ENCODE measurements at regions not wholly inside any gene's neighbourhood (a gene's known extent, or its start where the extent isn't known, plus 50 kb on each side); places are given as distances from the start of the nearest gene placed in this dataset.

- Histone ChIP-seq H3K27ac (ENCODE audit: low read depth, low read length) (no peak overlapping the region), H3K4me3 (ENCODE audit: extremely low read depth in 1 of 4, insufficient read depth in 2 of 4, low read depth in 3 of 4, low read length in 4 of 4) (no peak overlapping the region), H3K56ac (replicated peaks; ENCODE audit: insufficient read length, low read depth, low read length) (no peak overlapping the region), H3K27me3 (replicated peaks in 1 of 4; ENCODE audit: control insufficient read depth in 3 of 4, extremely low read depth in 1 of 4, insufficient read depth in 3 of 4, low read length in 3 of 4) (no peaks in the 10 kb centered on the region), H3K9ac (replicated peaks in 1 of 4; ENCODE audit: extremely low read depth in 1 of 4, low read depth in 3 of 4, low read length in 3 of 4) (no peak overlapping the region), H3K23me2 (ENCODE audit: low read depth, low read length) (no peaks in the 10 kb centered on the region), H2BK15ac (ENCODE audit: low read length) (no peak overlapping the region), H3K36me3 (ENCODE audit: control insufficient read depth in 2 of 4, insufficient read depth in 4 of 4, low read length in 3 of 4) (no peaks in the 10 kb centered on the region), H3K79me1 (ENCODE audit: low read depth, low read length) (no peaks in the 10 kb centered on the region), H4K8ac (ENCODE audit: extremely low read depth, insufficient read depth, low read length) (no peak overlapping the region), H2BK120ac (replicated peaks; ENCODE audit: low read depth, low read length) (no peak overlapping the region), H3K4me2 (ENCODE audit: insufficient read depth in 1 of 2, low read depth in 2 of 2, low read length in 2 of 2) (no peak overlapping the region), H2BK12ac (ENCODE audit: low read depth, low read length) (no peak overlapping the region), H2BK20ac (ENCODE audit: low read length) (no peak overlapping the region), H3K18ac (ENCODE audit: extremely low read depth, low read length) (no peak overlapping the region), H3K4me1 (replicated peaks in 1 of 4; ENCODE audit: control insufficient read depth in 3 of 4, insufficient read depth in 4 of 4, low read length in 3 of 4) (peaks cover 0 to 5% (median 0%) of the 10 kb centered on the region in 4 experiments; a peak in 1 of 7 replicates), H4K20me1 (replicated peaks in 1 of 2; ENCODE audit: control insufficient read depth in 1 of 2, insufficient read depth in 2 of 2, low read length in 2 of 2) (no peaks in the 10 kb centered on the region), H3K9me3 (ENCODE audit: insufficient read depth in 2 of 2, low read depth in 1 of 2, low read length in 1 of 2) (no peaks in the 10 kb centered on the region), H3K4ac (replicated peaks; ENCODE audit: insufficient read length, low read depth, low read length) (no peak overlapping the region), H4K91ac (replicated peaks; ENCODE audit: insufficient read length, low read length) (no peak overlapping the region), H2AK5ac (ENCODE audit: low read depth, low read length) (no peak overlapping the region), H3K23ac (ENCODE audit: insufficient read length) (no peak overlapping the region), H2BK5ac (ENCODE audit: low read depth, low read length) (no peak overlapping the region), H3K14ac (ENCODE audit: insufficient read length) (no peak overlapping the region), H4K5ac (ENCODE audit: insufficient read length, low read depth, low read length) (no peak overlapping the region), H2AFZ (ENCODE audit: low read length) (no peak overlapping the region), H3K79me2 (ENCODE audit: control insufficient read depth in 1 of 2, insufficient read depth in 2 of 2, low read length in 2 of 2) (no peaks in the 10 kb centered on the region)
- POLR2A ChIA-PET (ENCODE audit: partially characterized antibody): no interaction called here
- no peak for FAIRE-seq
- DNase-seq (ENCODE audit: low read depth in 1 of 2, low spot score in 2 of 2): no peak
- CTCF ChIA-PET (ENCODE audit: partially characterized antibody): no interaction called here
- no peak for TF ChIP-seq HDAC2 (IDR thresholded peaks at IDR 0.05; ENCODE audit: borderline replicate concordance in 1 of 2, low read depth in 2 of 2, low read length in 2 of 2)
- TF ChIP-seq BCL11A (IDR thresholded peaks at IDR 0.05; ENCODE audit: low read depth in 2 of 2, low read length in 2 of 2): no peak
- TF ChIP-seq RXRA (IDR thresholded peaks at IDR 0.05; ENCODE audit: insufficient read depth, low read depth, low read length): no peak
- no peak for TF ChIP-seq POU5F1 (IDR thresholded peaks at IDR 0.05; ENCODE audit: low read depth, low read length)
- TF ChIP-seq BACH1 (IDR thresholded peaks at IDR 0.05; ENCODE audit: low read length): no peak
- TF ChIP-seq SIRT6 (IDR thresholded peaks at IDR 0.05; ENCODE audit: low read length): no peak
- no peak for TF ChIP-seq TCF12 (IDR thresholded peaks at IDR 0.05; ENCODE audit: low read depth, low read length)
- TF ChIP-seq CBX5 (IDR thresholded peaks at IDR 0.05; ENCODE audit: low read depth, low read length): no peak
- no peak for TF ChIP-seq TEAD4 (IDR thresholded peaks at IDR 0.05; ENCODE audit: low read depth, low read length)
- TF ChIP-seq SUZ12 (IDR thresholded peaks at IDR 0.05; ENCODE audit: low read length): no peak
- no peak for TF ChIP-seq RBBP5 (IDR thresholded peaks at IDR 0.05; ENCODE audit: borderline replicate concordance, low read depth, low read length)
- no peak for TF ChIP-seq ATF3 (IDR thresholded peaks at IDR 0.05; ENCODE audit: insufficient read depth, low read depth, low read length)
- TF ChIP-seq ZNF274 (IDR thresholded peaks at IDR 0.05; ENCODE audit: borderline replicate concordance, extremely low read depth, low read length): no peak
- no peak for TF ChIP-seq MAX (IDR thresholded peaks at IDR 0.05)
- TF ChIP-seq SIN3A (conservative IDR thresholded peaks at IDR 0.05 in 1 of 2, IDR thresholded peaks at IDR 0.05 in 1 of 2; ENCODE audit: low read depth in 1 of 2, low read length in 2 of 2): no peak
- TF ChIP-seq SRF (IDR thresholded peaks at IDR 0.05; ENCODE audit: low read depth, low read length): no peak
Measured at GRCh38 chrX:139299309-139299708, 231.2 kb upstream of the F9 start.
